Lung (tissue), 11 donors: ENCODE measurements at regions not wholly inside any gene's neighbourhood (a gene's known extent, or its start where the extent isn't known, plus 50 kb on each side); places are given as distances from the start of the nearest gene placed in this dataset.

ENCODE experiments used
- ATAC-seq: fragments of 200-7000 bp; cut with Tn5 transposase; one replicate; pipeline ENCODE4 v1.9.1; 2020; ENCODE audit warnings: moderate number of reproducible peaks; ENCODE audit not compliant: insufficient read depth, low FRiP score
- DNase-seq, 3 donors: peaks; one replicate each; pipeline ENCODE4 v3.0.0-alpha.2; 2013 to 2017
- H3K27ac ChIP-seq, 2 donors: one replicate each; pipeline ENCODE4 v1.5.1; 2013; ENCODE audit warnings: mild to moderate bottlenecking in 2 of 2, moderate library complexity in 2 of 2, control low read depth in 1 of 2, inconsistent platforms in 1 of 2, low read depth in 1 of 2, low read length in 1 of 2
- H3K27me3 ChIP-seq, 3 donors: one replicate each; pipeline ENCODE4 v1.5.1; 2013; ENCODE audit warnings: low read length in 2 of 3; ENCODE audit not compliant: control insufficient read depth in 3 of 3, insufficient read depth in 3 of 3
- H3K36me3 ChIP-seq, 4 donors: one replicate each; pipeline ENCODE4 v1.5.1; 2013; ENCODE audit warnings: low read length in 4 of 4, mild to moderate bottlenecking in 1 of 4, moderate library complexity in 1 of 4; ENCODE audit not compliant: control insufficient read depth in 4 of 4, insufficient read depth in 4 of 4
- H3K4me1 ChIP-seq, 5 donors: one replicate each; pipeline ENCODE4 v1.5.1; 2013; ENCODE audit warnings: low read length in 5 of 5, mild to moderate bottlenecking in 2 of 5, moderate library complexity in 1 of 5; ENCODE audit not compliant: control insufficient read depth in 5 of 5, insufficient read depth in 5 of 5
- H3K4me3 ChIP-seq: one replicate; pipeline ENCODE4 v1.5.1; 2013; ENCODE audit warnings: mild to moderate bottlenecking, control low read depth, moderate library complexity
- H3K9ac ChIP-seq, 2 donors: one replicate each; pipeline ENCODE4 v1.5.1; 2013; ENCODE audit warnings: low read length in 2 of 2, control low read depth in 1 of 2; ENCODE audit not compliant: insufficient read depth in 1 of 2
- H3K9me3 ChIP-seq, 4 donors: one replicate each; pipeline ENCODE4 v1.5.1; 2013; ENCODE audit warnings: low read length in 3 of 4, mild to moderate bottlenecking in 1 of 4, moderate library complexity in 1 of 4; ENCODE audit not compliant: control insufficient read depth in 4 of 4, insufficient read depth in 3 of 4
- WGBS, 2 donors: extraction: QIAGEN DNeasy Blood & Tissue Kit; methylation state at CpG; one replicate each; pipeline ENCODE4 v1.1.7; 2013; 5-methylcytosine and 5-hydroxymethylcytosine counted together
- TF ChIP-seq, protein P1 (sequence below): IDR thresholded peaks from 2 replicates; pipeline ENCODE4 v1.5.1; 2012; ENCODE audit warnings: mild to moderate bottlenecking; ENCODE audit errors: control extremely low read depth, extremely low read depth
- donor health status: control.
- donor health status: control.
- donor health status: Bipolar disorder and iron deficiency.
- donor health status: healthy.
- donor health status: DM: yes; HTN: yes; CAD: no.

DNA sequence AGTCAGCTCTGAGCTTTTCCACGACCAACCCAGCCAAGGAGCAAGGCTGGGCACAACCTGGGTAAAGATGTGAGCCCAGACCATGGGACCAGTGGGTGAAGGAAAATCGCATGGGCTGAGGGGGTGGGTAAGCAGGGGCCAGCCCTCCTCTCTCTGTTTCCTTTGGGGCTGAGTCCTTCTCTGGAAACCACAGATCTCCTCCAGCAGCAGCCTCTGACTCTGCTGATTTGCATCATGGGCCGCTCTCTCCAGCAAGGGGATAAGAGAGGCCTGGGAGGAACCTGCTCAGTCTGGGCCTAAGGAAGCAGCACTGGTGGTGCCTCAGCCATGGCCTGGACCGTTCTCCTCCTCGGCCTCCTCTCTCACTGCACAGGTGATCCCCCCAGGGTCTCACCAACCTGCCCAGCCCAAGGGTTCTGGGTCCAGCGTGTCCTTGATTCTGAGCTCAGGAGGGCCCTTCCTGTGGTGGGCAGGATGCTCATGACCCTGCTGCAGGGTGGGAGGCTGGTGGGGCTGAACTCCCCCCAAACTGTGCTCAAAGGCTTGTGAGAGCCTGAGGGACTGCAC lies 67.8 kb downstream of the GGTLC2 start:
- H3K36me3 ChIP-seq, result no peaks in the 10 kb centered on the region
- TF ChIP-seq, protein P1, sequence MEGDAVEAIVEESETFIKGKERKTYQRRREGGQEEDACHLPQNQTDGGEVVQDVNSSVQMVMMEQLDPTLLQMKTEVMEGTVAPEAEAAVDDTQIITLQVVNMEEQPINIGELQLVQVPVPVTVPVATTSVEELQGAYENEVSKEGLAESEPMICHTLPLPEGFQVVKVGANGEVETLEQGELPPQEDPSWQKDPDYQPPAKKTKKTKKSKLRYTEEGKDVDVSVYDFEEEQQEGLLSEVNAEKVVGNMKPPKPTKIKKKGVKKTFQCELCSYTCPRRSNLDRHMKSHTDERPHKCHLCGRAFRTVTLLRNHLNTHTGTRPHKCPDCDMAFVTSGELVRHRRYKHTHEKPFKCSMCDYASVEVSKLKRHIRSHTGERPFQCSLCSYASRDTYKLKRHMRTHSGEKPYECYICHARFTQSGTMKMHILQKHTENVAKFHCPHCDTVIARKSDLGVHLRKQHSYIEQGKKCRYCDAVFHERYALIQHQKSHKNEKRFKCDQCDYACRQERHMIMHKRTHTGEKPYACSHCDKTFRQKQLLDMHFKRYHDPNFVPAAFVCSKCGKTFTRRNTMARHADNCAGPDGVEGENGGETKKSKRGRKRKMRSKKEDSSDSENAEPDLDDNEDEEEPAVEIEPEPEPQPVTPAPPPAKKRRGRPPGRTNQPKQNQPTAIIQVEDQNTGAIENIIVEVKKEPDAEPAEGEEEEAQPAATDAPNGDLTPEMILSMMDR, result no peak
- ATAC-seq, result no peak
- H3K4me1 ChIP-seq, result peaks cover 0 to 9% (median 0%) of the 10 kb centered on the region in 5 donors
- H3K9me3 ChIP-seq, result no peaks in the 10 kb centered on the region
- WGBS, 2 donors, result 71 to 79% methylated on average over 6 of the region's 6 CpGs
- H3K9ac ChIP-seq, result no peak overlapping the region
- H3K4me3 ChIP-seq, result no peak overlapping the region
- H3K27ac ChIP-seq, result no peak overlapping the region
- no peak for DNase-seq
- no peaks in the 10 kb centered on the region for H3K27me3 ChIP-seq

DNA sequence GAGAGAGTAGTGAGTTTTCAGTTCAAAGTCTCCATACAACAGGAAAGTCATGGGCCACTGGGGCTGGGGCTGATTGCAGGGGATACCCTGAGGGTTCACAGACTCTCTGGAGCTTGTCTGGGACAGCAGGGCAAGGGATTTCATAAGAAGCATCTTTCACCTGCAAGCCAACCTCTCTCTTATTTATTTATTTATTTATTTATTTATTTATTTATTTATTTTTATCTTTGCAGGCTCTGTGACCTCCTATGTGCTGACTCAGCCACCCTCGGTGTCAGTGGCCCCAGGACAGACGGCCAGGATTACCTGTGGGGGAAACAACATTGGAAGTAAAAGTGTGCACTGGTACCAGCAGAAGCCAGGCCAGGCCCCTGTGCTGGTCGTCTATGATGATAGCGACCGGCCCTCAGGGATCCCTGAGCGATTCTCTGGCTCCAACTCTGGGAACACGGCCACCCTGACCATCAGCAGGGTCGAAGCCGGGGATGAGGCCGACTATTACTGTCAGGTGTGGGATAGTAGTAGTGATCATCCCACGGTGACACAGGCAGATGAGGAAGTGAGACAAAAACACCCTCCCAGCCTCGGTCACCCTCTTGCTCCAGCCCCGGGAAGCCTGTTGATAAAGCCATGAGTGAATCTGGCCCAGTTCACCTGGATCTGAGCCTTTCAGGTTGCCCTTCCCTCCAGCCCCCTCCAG lies 68.4 kb downstream of the GGTLC2 start:
- Histone ChIP-seq H3K36me3 (no peaks in the 10 kb centered on the region), H3K27me3 (no peaks in the 10 kb centered on the region), H3K9me3 (no peaks in the 10 kb centered on the region), H3K9ac (no peak overlapping the region), H3K4me3 (no peak overlapping the region), H3K4me1 (peaks cover 0 to 9% (median 0%) of the 10 kb centered on the region in 5 donors), H3K27ac (no peak overlapping the region)
- TF ChIP-seq, protein P1, result no peak
- ATAC-seq (no peak), DNase-seq (no peak)
- WGBS, 2 donors, result 78 to 81% methylated on average over 13 of the region's 13 CpGs

- H3K4me3 ChIP-seq, result no peak overlapping the region
- peaks cover 0 to 5% (median 0%) of the 10 kb centered on the region in 5 donors for H3K4me1 ChIP-seq
- no peaks in the 10 kb centered on the region for H3K9me3 ChIP-seq
- ATAC-seq, result no peak
- no peak overlapping the region for H3K27ac ChIP-seq
- DNase-seq, result no peak
- WGBS, 2 donors, result 86 to 88% methylated on average over 1 of the region's 1 CpG
- H3K9ac ChIP-seq, result no peak overlapping the region
- TF ChIP-seq, protein P1, result no peak
- no peaks in the 10 kb centered on the region for H3K27me3 ChIP-seq
- H3K36me3 ChIP-seq, result no peaks in the 10 kb centered on the region
Observed at GRCh38 chr22:22713416-22713815, 69.0 kb downstream of the GGTLC2 start.
